Stimulated activated naive B cell treated with anti-CD40 and anti-IgM and Interleukin-4, amounts not matched to agents 10 μg/mL and 1 μg/mL and 100 μg/mL, for 72 hours (primary cell): ENCODE measurements at regions not wholly inside any gene's neighbourhood (a gene's known extent, or its start where the extent isn't known, plus 50 kb on each side); places are given as distances from the start of the nearest gene placed in this dataset.

ENCODE experiments used
- ATAC-seq, 2 donors: fragments of 150-1000 bp; cut with Tn5 transposase; replicated peaks; 2 replicates each; pipeline ENCODE4 v1.10.0; 2021; ENCODE audit warnings: moderate library complexity in 1 of 2
- DNase-seq: peaks from one replicate; pipeline ENCODE4 v3.0.0; 2021
- H3K27ac Mint-ChIP-seq: one replicate; pipeline ENCODE4 v1.8.0; 2022; ENCODE audit warnings: mild to moderate bottlenecking, mixed read lengths
- H3K27me3 Mint-ChIP-seq, 2 donors: one replicate each; pipeline ENCODE4 v1.8.0; 2022; ENCODE audit warnings: mixed read lengths in 2 of 2
- H3K36me3 Mint-ChIP-seq, 2 donors: one replicate each; pipeline ENCODE4 v1.8.0; 2022; ENCODE audit warnings: mixed read lengths in 2 of 2, mild to moderate bottlenecking in 1 of 2
- H3K4me1 Mint-ChIP-seq, 2 donors: one replicate each; pipeline ENCODE4 v1.8.0; 2022; ENCODE audit warnings: mixed read lengths in 2 of 2, mild to moderate bottlenecking in 1 of 2
- H3K4me3 Mint-ChIP-seq, 2 donors: one replicate each; pipeline ENCODE4 v1.8.0; 2022; ENCODE audit warnings: mild to moderate bottlenecking in 2 of 2, mixed read lengths in 2 of 2, moderate library complexity in 1 of 2
- H3K9me3 Mint-ChIP-seq, 2 donors: one replicate each; pipeline ENCODE4 v1.8.0; 2022; ENCODE audit warnings: mixed read lengths in 2 of 2, mild to moderate bottlenecking in 1 of 2

DNA sequence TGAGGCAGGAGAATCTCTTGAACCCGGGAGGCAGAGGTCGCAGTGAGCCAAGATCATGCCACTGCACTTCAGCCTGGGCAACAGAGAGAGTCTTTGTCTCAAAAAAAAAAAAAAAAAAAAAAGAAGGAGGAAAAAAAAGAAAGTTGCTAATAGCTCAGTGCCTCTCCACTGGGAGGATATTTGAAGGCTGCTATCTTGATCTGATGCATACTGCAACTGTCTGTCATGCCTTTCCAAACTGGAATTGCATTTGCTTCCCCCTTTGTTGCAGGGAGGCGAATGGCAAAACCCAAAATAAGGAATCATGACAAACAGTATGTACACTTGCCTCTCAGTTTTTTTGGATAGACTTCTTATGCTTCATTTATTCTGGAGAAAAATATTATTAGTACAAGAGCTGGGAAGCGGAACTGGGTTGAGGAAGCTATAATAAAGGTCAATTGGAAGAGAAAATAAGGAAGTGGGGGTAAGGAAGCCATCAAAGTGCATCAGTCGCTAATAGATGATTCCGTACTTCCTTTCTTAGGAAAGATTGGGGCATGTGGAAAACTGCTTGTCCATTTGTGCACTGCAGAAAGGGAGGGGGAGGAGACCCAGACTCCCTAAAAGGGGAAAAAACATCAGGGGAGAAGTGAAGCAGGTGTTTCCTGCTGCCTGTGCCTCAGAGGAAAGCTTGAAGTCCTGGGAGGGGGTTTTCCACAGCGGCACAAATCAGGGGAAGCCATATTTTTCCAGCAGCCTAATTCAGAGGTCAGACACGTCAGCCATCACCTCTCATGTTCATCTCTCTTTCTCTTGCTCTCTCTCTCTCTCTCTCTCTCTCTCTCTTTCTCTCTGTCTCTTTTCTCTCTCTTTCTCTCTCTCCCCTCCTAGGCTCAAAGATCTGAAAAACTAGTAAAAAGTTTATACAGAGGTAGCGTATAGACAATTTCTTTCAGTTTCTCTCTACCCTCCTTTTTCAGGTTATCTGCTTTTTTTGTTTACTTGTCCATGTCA is 301.4 kb upstream of the TNP1 start:
- Mint-ChIP-seq H3K4me1 (peaks cover 11 to 19% of the 10 kb centered on the region in 2 donors), H3K27me3 (peaks cover 26 to 48% of the 10 kb centered on the region in 2 donors), H3K4me3 (peak overlapping the region in 1 of 2 donors; percentile 20), H3K36me3 (no peaks in the 10 kb centered on the region), H3K9me3 (peaks cover 0 to 5% of the 10 kb centered on the region in 2 donors), H3K27ac (peak overlapping the region; percentile 61)
- ATAC-seq: peak in 1 of 2 donors; percentile 34
- no peak for DNase-seq

DNA sequence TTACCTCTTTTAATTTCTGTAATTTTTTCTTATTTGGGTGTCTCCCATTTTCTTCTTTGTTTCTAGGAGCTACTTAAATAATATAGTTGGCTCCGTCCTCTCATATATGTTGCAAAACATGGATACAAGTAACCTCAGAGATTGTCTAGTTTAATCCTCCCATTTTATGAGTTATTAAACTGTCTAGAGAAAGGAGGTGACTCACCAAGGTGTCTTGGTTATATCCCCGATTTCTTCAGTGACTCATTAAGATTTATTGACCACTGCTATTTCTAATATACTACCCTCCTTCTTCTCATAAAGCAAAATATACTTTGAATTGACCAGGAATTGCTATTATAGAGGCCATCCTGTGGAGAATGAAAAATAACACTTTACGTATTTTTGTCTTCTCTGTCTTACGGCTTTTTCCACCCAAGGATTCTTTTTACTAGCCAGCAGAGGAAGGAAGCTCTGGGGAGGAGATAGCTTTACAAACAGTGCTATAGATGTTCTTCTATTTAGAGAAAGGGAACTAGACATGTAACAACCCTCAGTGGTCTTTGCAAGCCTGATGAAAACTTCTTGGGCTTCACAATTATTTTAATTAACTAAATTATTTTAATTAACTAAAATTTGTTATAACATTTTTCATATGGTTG is 300.4 kb upstream of the TNP1 start:
- ATAC-seq: no peak
- H3K9me3 Mint-ChIP-seq: peaks cover 0 to 5% of the 10 kb centered on the region in 2 donors
- H3K27me3 Mint-ChIP-seq: peaks cover 26 to 48% of the 10 kb centered on the region in 2 donors
- DNase-seq: no peak
- H3K36me3 Mint-ChIP-seq: no peaks in the 10 kb centered on the region
- peaks cover 11 to 19% of the 10 kb centered on the region in 2 donors for H3K4me1 Mint-ChIP-seq
- H3K27ac Mint-ChIP-seq: no peak overlapping the region
- H3K4me3 Mint-ChIP-seq: no peak overlapping the region

DNA sequence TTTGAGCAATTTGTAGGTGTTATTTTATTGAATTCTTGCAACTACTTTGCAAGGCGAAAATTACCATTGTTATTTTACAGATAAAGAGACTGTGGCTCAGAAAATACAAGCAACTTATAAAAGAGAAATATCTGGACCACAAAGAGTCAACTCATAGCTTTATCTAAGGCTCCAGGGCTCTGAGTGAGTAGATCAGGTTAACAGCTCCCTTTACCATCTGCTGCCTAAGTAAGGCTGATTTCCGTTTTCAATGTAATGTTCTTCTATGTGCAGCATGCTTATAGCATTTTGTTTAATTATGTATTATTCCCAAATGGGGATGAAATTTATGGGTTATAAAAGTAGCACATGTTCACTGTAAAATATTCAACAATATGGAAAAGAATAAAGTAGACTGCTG is 299.1 kb upstream of the TNP1 start:
- ATAC-seq (no peak), DNase-seq (no peak)
- Mint-ChIP-seq H3K27ac (no peak overlapping the region), H3K9me3 (no peaks in the 10 kb centered on the region), H3K4me3 (no peak overlapping the region), H3K36me3 (no peaks in the 10 kb centered on the region), H3K4me1 (peaks cover 11 to 19% of the 10 kb centered on the region in 2 donors), H3K27me3 (peaks cover 17 to 38% of the 10 kb centered on the region in 2 donors)

- Mint-ChIP-seq H3K27ac (no peak overlapping the region), H3K9me3 (no peaks in the 10 kb centered on the region), H3K27me3 (peaks cover 17 to 40% of the 10 kb centered on the region in 2 donors), H3K4me1 (peaks cover 11 to 16% of the 10 kb centered on the region in 2 donors), H3K36me3 (no peaks in the 10 kb centered on the region), H3K4me3 (no peak overlapping the region)
- ATAC-seq: no peak
- DNase-seq: no peak
Measured at GRCh38 chr2:217157581-217157980, 297.7 kb upstream of the TNP1 start.

DNA sequence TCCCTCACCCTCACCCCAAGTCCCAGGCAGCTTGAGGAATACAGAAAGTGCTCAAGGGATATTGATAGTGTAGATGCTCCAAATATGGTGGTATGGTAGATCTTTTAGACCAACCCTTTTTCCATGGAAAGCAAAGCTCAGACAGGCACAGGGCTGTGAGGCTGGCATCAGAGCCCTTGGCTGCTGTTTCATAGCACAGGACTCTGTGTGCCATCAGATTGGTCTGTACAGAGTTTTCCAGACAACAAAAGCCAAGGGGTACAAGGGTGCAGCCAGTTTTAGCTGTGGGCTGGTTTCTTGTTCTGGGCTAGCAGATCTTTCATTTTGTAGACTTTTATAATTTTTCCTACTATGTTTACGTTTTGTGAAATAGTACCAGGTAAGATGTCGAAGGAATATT is 296.9 kb upstream of the TNP1 start:
- H3K4me3 Mint-ChIP-seq: no peak overlapping the region
- H3K27me3 Mint-ChIP-seq: peaks cover 16 to 39% of the 10 kb centered on the region in 2 donors
- peaks cover 8% of the 10 kb centered on the region in 2 donors for H3K4me1 Mint-ChIP-seq
- no peaks in the 10 kb centered on the region for H3K36me3 Mint-ChIP-seq
- ATAC-seq: no peak
- H3K9me3 Mint-ChIP-seq: no peaks in the 10 kb centered on the region
- DNase-seq: no peak
- no peak overlapping the region for H3K27ac Mint-ChIP-seq

DNA sequence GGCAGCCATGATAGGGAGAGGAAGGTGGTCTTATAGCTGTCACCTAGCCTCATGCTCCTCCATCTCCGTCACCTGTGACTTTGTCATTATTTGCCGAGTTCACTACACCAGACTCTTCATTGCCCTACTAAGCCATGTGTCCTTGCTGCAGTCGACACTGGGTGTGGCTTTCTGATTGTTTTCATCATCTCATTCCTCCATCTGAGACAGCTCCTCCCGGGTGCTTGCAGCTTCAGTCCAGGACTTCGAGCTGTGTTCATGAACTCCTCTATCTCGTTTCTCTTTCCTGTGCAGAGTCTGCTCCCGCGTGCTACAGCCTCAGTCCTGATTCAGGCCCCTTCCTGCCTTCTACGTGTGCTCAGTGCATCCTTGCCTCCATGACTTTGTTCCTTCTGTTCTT is 295.1 kb upstream of the TNP1 start:
- H3K4me3 Mint-ChIP-seq: no peak overlapping the region
- DNase-seq (no peak), ATAC-seq (no peak)
- H3K36me3 Mint-ChIP-seq: no peaks in the 10 kb centered on the region
- H3K9me3 Mint-ChIP-seq: no peaks in the 10 kb centered on the region
- no peaks in the 10 kb centered on the region for H3K4me1 Mint-ChIP-seq
- H3K27ac Mint-ChIP-seq: no peak overlapping the region
- H3K27me3 Mint-ChIP-seq: peaks cover 8 to 22% of the 10 kb centered on the region in 2 donors

DNA sequence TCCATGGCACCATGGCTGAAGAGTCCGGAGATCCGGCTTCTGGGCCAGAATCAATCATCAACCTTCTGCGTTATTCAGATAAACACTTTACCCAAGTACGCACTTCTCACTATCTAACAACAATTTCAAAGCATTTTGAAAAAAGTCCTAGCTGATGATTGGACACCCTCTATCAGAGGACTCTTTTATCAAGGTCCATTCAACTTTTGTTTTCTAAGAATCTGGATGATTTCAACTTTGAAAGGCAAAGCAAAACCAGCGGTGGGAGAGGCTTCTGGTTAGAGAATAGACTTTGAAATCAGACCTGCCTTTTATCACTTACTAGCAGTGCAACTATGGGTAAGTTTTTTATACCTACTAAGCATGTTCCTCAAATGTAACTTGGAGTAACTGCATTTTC is 293.6 kb upstream of the TNP1 start:
- H3K4me1 Mint-ChIP-seq: peaks cover 2 to 5% of the 10 kb centered on the region in 2 donors
- no peaks in the 10 kb centered on the region for H3K9me3 Mint-ChIP-seq
- H3K27me3 Mint-ChIP-seq: peaks cover 10 to 25% of the 10 kb centered on the region in 2 donors
- H3K36me3 Mint-ChIP-seq: no peaks in the 10 kb centered on the region
- no peak for DNase-seq
- no peak overlapping the region for H3K27ac Mint-ChIP-seq
- no peak for ATAC-seq
- no peak overlapping the region for H3K4me3 Mint-ChIP-seq

DNA sequence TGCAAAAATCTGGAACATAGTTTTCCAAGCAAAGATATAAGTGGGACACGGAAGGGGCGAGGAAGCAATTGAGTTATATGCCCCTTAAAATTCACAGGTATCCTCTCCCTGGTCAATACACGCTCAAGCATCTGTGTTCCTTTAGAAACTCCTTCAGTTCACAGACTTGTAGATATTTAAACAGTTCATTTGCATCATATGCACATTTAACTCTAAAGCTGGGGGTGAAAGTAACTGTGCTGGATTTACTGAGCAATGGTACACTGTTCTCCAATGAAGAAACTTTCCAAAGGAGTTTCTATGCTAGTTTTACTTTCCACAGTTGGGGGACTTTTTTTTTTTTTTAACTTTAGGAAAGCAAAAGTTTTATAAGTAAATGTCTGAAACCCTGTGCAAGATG is 293.0 kb upstream of the TNP1 start:
- Mint-ChIP-seq H3K27me3 (peaks cover 12 to 22% of the 10 kb centered on the region in 2 donors), H3K9me3 (no peaks in the 10 kb centered on the region), H3K4me1 (peaks cover 2 to 5% of the 10 kb centered on the region in 2 donors), H3K4me3 (no peak overlapping the region), H3K36me3 (no peaks in the 10 kb centered on the region), H3K27ac (no peak overlapping the region)
- ATAC-seq (no peak), DNase-seq (no peak)

DNA sequence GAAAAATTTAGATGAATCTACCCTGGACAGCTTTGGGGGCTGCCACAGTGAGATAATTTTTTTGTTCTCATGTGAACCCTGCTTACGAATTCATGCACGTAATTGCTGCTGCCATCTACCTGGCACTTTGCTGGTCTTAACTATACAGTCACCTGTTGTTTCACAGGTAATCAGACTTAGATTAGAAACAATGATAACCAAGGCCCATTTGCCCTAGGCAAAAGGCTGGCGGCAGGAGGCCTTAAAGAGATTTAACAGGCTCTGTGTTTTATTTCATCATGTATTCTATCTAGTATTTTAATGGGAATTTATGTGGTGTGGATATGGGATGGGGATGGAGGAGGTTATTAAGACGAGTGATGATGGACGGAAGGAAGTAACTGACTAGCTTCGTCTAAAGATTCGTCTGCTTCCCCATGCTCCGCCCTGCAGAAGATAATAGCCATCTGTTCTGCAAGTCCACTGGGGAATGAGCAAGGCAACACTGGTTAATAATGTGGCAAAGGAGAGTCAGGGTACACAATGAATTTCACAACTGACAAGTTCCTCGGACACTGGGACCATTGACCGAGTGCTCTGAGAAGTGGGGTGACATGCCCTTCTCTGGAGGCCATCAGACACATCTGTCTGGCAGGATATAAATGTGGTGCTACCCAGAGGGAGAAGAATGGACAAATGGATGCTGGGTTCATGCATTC is 291.8 kb upstream of the TNP1 start:
- Mint-ChIP-seq H3K4me3 (no peak overlapping the region), H3K27me3 (peaks cover 17 to 25% of the 10 kb centered on the region in 2 donors), H3K9me3 (no peaks in the 10 kb centered on the region), H3K4me1 (peaks cover 2 to 5% of the 10 kb centered on the region in 2 donors), H3K27ac (no peak overlapping the region), H3K36me3 (no peaks in the 10 kb centered on the region)
- no peak for DNase-seq
- no peak for ATAC-seq

GRCh38 chr2:217150236-217150635 is 290.4 kb upstream of the TNP1 start:
- ATAC-seq (no peak), DNase-seq (no peak)
- Mint-ChIP-seq H3K27me3 (peaks cover 19 to 26% of the 10 kb centered on the region in 2 donors), H3K36me3 (no peaks in the 10 kb centered on the region), H3K9me3 (no peaks in the 10 kb centered on the region), H3K27ac (no peak overlapping the region), H3K4me1 (peaks cover 2 to 5% of the 10 kb centered on the region in 2 donors), H3K4me3 (no peak overlapping the region)

DNA sequence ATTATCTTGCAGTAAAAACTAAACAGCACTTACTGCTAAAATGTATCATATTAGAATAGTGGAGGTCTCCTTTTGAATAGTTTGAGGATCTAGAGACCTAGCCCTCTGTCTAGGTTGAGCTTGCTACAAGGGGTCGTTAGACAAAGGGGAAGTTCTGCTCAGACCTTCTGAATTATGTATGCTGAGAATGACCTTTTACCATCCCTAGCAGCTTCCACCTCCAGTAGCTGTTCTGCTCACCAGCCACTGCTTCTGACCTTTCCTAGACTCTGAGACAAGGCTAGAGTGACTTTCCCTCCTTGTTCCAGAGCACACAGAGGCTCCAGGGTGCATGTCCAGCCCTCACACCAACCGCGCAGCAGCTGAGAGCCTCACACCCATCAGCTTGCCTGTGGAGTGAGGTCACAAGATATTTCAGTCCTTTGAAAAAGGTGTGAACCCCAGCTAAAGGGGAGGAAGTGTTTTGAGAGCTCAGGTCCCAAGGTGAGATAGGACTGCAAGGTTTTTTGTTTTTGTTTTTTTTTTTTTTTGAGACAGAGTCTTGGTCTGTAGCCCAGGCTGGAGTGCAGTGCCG is 289.3 kb upstream of the TNP1 start:
- ATAC-seq: peak; percentile 64 to 69
- H3K27me3 Mint-ChIP-seq: peaks cover 19 to 26% of the 10 kb centered on the region in 2 donors
- H3K36me3 Mint-ChIP-seq: no peaks in the 10 kb centered on the region
- no peak for DNase-seq
- H3K27ac Mint-ChIP-seq: no peak overlapping the region
- no peak overlapping the region for H3K4me3 Mint-ChIP-seq
- peaks cover 2 to 5% of the 10 kb centered on the region in 2 donors for H3K4me1 Mint-ChIP-seq
- no peaks in the 10 kb centered on the region for H3K9me3 Mint-ChIP-seq

DNA sequence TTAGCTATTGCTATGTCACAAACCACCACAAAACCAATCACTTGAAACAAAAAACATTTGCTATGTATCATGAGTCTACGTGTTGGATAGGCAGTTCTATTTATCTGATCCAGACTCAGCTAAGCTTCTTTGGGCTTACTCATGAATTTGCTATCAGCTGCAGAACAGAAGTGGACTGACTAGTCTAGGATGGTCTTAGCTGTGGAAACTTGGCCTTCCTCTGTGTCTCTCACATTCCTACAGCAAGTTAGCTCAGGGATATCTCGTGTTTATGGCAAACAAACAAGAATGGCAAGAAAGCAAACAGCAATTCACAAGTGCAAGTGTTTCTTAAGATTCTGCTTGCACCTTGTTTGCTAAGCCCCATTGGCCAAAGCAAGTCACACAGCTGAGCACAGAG is 288.0 kb upstream of the TNP1 start:
- H3K27ac Mint-ChIP-seq: no peak overlapping the region

DNA sequence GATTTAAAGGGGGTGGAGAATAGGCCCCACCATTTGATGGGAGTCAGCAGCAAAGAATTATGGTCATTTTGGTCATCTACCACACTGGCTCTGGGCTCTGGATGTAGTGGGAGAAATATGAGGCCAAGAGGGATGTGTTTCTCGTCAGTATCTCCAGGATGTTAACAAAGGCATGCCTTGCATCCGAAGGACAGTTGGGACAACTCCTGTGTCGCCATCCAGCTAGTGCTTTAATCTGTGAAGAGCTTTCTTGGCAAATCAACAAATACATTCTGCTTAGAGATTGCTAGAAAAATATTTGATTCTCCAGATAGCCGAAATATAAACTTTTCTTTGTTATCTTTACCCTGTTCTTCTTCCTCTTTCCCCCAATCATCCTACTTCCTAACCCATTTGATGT is 287.1 kb upstream of the TNP1 start:
- H3K27ac Mint-ChIP-seq: peak overlapping the region; percentile 52
- DNase-seq (no peak), ATAC-seq (no peak)
- peaks cover 4 to 5% of the 10 kb centered on the region in 2 donors for H3K9me3 Mint-ChIP-seq
- H3K4me1 Mint-ChIP-seq: peaks cover 2 to 5% of the 10 kb centered on the region in 2 donors
- H3K36me3 Mint-ChIP-seq: peaks cover 0 to 3% of the 10 kb centered on the region in 2 donors
- H3K27me3 Mint-ChIP-seq: peaks cover 20 to 24% of the 10 kb centered on the region in 2 donors
- H3K4me3 Mint-ChIP-seq: no peak overlapping the region

More for the DNA sequence above, 288.0 kb upstream of the TNP1 start:
- H3K36me3 Mint-ChIP-seq: no peaks in the 10 kb centered on the region
- peaks cover 2 to 5% of the 10 kb centered on the region in 2 donors for H3K4me1 Mint-ChIP-seq
- DNase-seq: no peak
- no peaks in the 10 kb centered on the region for H3K9me3 Mint-ChIP-seq
- ATAC-seq: no peak
- H3K4me3 Mint-ChIP-seq: no peak overlapping the region
- H3K27me3 Mint-ChIP-seq: peaks cover 19 to 26% of the 10 kb centered on the region in 2 donors
